Suprapubic skin (tissue), 4 donors: ENCODE measurements at regions not wholly inside any gene's neighbourhood (a gene's known extent, or its start where the extent isn't known, plus 50 kb on each side); places are given as distances from the start of the nearest gene placed in this dataset.

Experiments
- EP300 ChIP-seq: sonication (generic); formaldehyde crosslinking; IDR thresholded peaks from one replicate; pipeline ENCODE4 v1.6.1; 2017; ENCODE audit warnings: antibody characterized with exemption
- POLR2A ChIP-seq, 2 donors: fragments of 450-650 bp; IDR thresholded peaks; one replicate each; pipeline ENCODE4 v1.6.1; 2017; ENCODE audit warnings: antibody characterized with exemption in 2 of 2, mild to moderate bottlenecking in 2 of 2, moderate library complexity in 2 of 2
- POLR2AphosphoS5 ChIP-seq, 3 donors: sonication (generic); formaldehyde crosslinking; IDR thresholded peaks; one replicate each; pipeline ENCODE4 v1.6.1; 2017; ENCODE audit warnings: antibody characterized with exemption in 3 of 3
- TF ChIP-seq, protein P1 (sequence below), 2 donors: fragments of 200-600 bp in 1 of 2; fragments of 450-650 bp in 1 of 2; sonication (generic) in 1 of 2; IDR thresholded peaks; one replicate each; pipeline ENCODE4 v1.5.1; 2016 to 2019; ENCODE audit warnings: antibody characterized with exemption in 2 of 2, mild to moderate bottlenecking in 1 of 2, moderate library complexity in 1 of 2

DNA sequence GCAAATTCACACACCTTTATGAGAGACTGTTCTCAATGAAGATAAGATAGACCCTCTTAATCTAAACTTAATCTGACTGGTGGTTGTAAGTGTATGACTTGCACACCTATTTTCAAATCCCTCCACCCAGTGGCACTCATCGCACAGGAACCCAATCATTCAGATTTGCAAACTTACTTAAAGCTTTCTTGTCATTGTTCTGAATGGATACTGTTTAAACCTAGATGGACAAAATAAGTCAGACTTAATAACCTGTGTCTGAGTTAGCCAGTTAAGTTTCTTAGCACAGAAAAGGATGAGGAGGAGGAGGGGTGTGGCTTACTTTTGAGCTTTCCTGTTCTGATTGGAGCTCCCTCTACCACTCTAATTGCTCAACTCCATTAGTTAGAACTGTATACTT is 252.4 kb upstream of the CCNH start:
- TF ChIP-seq, protein P1, sequence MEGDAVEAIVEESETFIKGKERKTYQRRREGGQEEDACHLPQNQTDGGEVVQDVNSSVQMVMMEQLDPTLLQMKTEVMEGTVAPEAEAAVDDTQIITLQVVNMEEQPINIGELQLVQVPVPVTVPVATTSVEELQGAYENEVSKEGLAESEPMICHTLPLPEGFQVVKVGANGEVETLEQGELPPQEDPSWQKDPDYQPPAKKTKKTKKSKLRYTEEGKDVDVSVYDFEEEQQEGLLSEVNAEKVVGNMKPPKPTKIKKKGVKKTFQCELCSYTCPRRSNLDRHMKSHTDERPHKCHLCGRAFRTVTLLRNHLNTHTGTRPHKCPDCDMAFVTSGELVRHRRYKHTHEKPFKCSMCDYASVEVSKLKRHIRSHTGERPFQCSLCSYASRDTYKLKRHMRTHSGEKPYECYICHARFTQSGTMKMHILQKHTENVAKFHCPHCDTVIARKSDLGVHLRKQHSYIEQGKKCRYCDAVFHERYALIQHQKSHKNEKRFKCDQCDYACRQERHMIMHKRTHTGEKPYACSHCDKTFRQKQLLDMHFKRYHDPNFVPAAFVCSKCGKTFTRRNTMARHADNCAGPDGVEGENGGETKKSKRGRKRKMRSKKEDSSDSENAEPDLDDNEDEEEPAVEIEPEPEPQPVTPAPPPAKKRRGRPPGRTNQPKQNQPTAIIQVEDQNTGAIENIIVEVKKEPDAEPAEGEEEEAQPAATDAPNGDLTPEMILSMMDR (IDR thresholded peaks at IDR 0.05) = no peak
- TF ChIP-seq POLR2AphosphoS5 (IDR thresholded peaks at IDR 0.05) (no peak), POLR2A (IDR thresholded peaks at IDR 0.05) (no peak), EP300 (no peak)
